K562 (cell line): ENCODE measurements at regions not wholly inside any gene's neighbourhood (a gene's known extent, or its start where the extent isn't known, plus 50 kb on each side); places are given as distances from the start of the nearest gene placed in this dataset.

Experiments used
- ATAC-seq: fragments of 200-7000 bp; cut with Tn5 transposase; 3 replicates; pipeline ENCODE4 v1.9.1; 2020; ENCODE audit warnings: moderate library complexity
- BruUV-seq: library from RNA; stranded (reverse); fragments of 400-500 nt; replicated peaks from 2 replicates; lab custom pipeline; 2021; lab: Mats Ljungman, UMichigan
- CTCF ChIA-PET: fragments of 300-600 bp; formaldehyde crosslinking; extraction: SDS; loops from one replicate; lab custom pipeline; 2021; ENCODE audit warnings: low intra/inter-chr PET ratio; lab: Yijun Ruan, JAX
- POLR2A ChIA-PET: fragments of 300-600, 350-650 bp; sonication (Branson Sonifier 250); formaldehyde crosslinking; extraction: SDS; loops from one replicate; lab custom pipeline; 2021; ENCODE audit warnings: antibody characterized with exemption, inconsistent platforms; lab: Yijun Ruan, JAX
- DNase-seq, 4 experiments: peaks; one replicate each; pipeline versions ENCODE4 v3.0.0 to v3.0.0-alpha.2; 2011 to 2018; ENCODE audit warnings: low spot score in 3 of 4, mixed read lengths in 3 of 4; ENCODE audit errors: extremely low read depth in 1 of 4
- FAIRE-seq: peaks from 2 replicates; lab custom pipeline; 2011; peaks lifted over from hg19 to GRCh38; lab: Jason Lieb, UNC
- H2AFZ ChIP-seq: 2 replicates; pipeline ENCODE4 v1.6.0; 2011; ENCODE audit warnings: low read depth, low read length, control low read depth, inconsistent platforms
- H3K27ac ChIP-seq: fragments of 200-600 bp; 3 replicates; pipeline ENCODE4 v1.8.0; 2011; ENCODE audit warnings: low read depth, mild to moderate bottlenecking, control low read depth, inconsistent platforms, low read length, moderate library complexity, mixed read lengths; ENCODE audit errors: extremely low read depth
- H3K27me3 ChIP-seq, 2 experiments: fragments of 300-600 bp in 1 of 2; 2 replicates in 1 of 2; 3 replicates in 1 of 2; pipeline versions ENCODE4 v1.6.0 to v1.8.0; 2011; ENCODE audit warnings: inconsistent platforms in 2 of 2, low read length in 2 of 2, mild to moderate bottlenecking in 1 of 2, mixed read lengths in 1 of 2, moderate library complexity in 1 of 2; ENCODE audit not compliant: control insufficient read depth in 2 of 2, insufficient read depth in 2 of 2
- H3K36me3 ChIP-seq: fragments of 300-600 bp; 3 replicates; pipeline ENCODE4 v1.8.0; 2011; ENCODE audit warnings: mild to moderate bottlenecking, low read length, inconsistent platforms; ENCODE audit not compliant: control insufficient read depth, insufficient read depth
- H3K4me1 ChIP-seq, 2 experiments: fragments of 200-600 bp in 1 of 2; replicated peaks in 1 of 2; 2 replicates in 1 of 2; 3 replicates in 1 of 2; pipeline versions ENCODE4 v1.5.1 to v1.8.0; 2011; ENCODE audit warnings: inconsistent platforms in 2 of 2, low read length in 2 of 2, mild to moderate bottlenecking in 1 of 2, mixed read lengths in 1 of 2, moderate library complexity in 1 of 2; ENCODE audit not compliant: control insufficient read depth in 2 of 2, insufficient read depth in 2 of 2
- H3K4me2 ChIP-seq: 2 replicates; pipeline ENCODE4 v1.6.1; 2011; ENCODE audit warnings: low read length, control low read depth, inconsistent platforms, mixed read lengths; ENCODE audit not compliant: insufficient read depth
- H3K4me3 ChIP-seq: fragments of 200-600 bp; sonication (generic), shearing (Covaris generic); 2 replicates; pipeline ENCODE4 v1.5.1; 2016; ENCODE audit warnings: control low read depth, inconsistent platforms
- H3K79me2 ChIP-seq: fragments of 200-600 bp; 3 replicates; pipeline ENCODE4 v1.8.0; 2011; ENCODE audit warnings: low read length, inconsistent platforms; ENCODE audit not compliant: control insufficient read depth, insufficient read depth
- H3K9ac ChIP-seq, 2 experiments: 2 replicates each; pipeline versions ENCODE4 v1.6.0 to v1.6.1; 2011; ENCODE audit warnings: low read depth in 2 of 2, low read length in 2 of 2, control low read depth in 1 of 2, inconsistent platforms in 1 of 2, mild to moderate bottlenecking in 1 of 2, mixed read lengths in 1 of 2; ENCODE audit not compliant: insufficient read depth in 1 of 2
- H3K9me1 ChIP-seq: one replicate; pipeline ENCODE4 v1.6.0; 2011; ENCODE audit warnings: inconsistent platforms, mild to moderate bottlenecking, low read length, moderate library complexity; ENCODE audit not compliant: control insufficient read depth, insufficient read depth
- H3K9me3 ChIP-seq: replicated peaks from 2 replicates; pipeline ENCODE4 v1.5.1; 2011; ENCODE audit warnings: low read depth, low read length, inconsistent platforms; ENCODE audit not compliant: control insufficient read depth, insufficient read depth
- H4K20me1 ChIP-seq: replicated peaks from 2 replicates; pipeline ENCODE4 v1.6.1; 2011; ENCODE audit warnings: low read length, inconsistent platforms, mixed read lengths; ENCODE audit not compliant: control insufficient read depth, insufficient read depth
- ESRRB ChIP-seq: fragments of 250-450 bp; sonication (Bioruptor Pico); IDR thresholded peaks from 2 replicates; pipeline ENCODE4 v1.5.0; 2020; ENCODE audit warnings: mild to moderate bottlenecking, moderate library complexity, borderline replicate concordance
- FOS ChIP-seq: IDR thresholded peaks from 3 replicates; pipeline ENCODE4 v1.6.1; 2011; ENCODE audit not compliant: insufficient read length; ENCODE audit errors: extremely low read depth
- HNRNPK ChIP-seq: fragments of 200-400 bp; formaldehyde crosslinking; IDR thresholded peaks from one replicate; pipeline ENCODE4 v1.6.1; 2018; ENCODE audit warnings: mild to moderate bottlenecking, low read depth, low read length; ENCODE audit not compliant: poor library complexity, severe bottlenecking
- SMAD3 ChIP-seq: fragments of 450-650 bp; formaldehyde crosslinking; conservative IDR thresholded peaks from 2 replicates; pipeline ENCODE4 v1.4.0; 2020; ENCODE audit warnings: mild to moderate bottlenecking
- WGBS: fragments of 100-300 bp; shearing (Covaris generic); methylation state at CpG from one replicate; pipeline ENCODE4 v1.1.6; 2016; ENCODE audit warnings: low coverage, mixed read lengths; ENCODE audit not compliant: insufficient coverage; ENCODE audit errors: missing lambda C conversion rate; 5-methylcytosine and 5-hydroxymethylcytosine counted together
- in situ Hi-C: fragments of 300-500 bp; cut with MboI; formaldehyde crosslinking; loops from 4 replicates; pipeline ENCODE4 v1.15.0; 2018; ENCODE audit warnings: inconsistent platforms, mixed read lengths
- intact Hi-C: fragments of 100-400 bp; cut with micrococcal nuclease; formaldehyde crosslinking; loops from 2 replicates; pipeline ENCODE4 v1.14.2; 2022
- TF ChIP-seq, protein P1 (sequence below), 2 experiments: fragments of 450-650 bp in 1 of 2; sonication (generic) in 1 of 2; formaldehyde crosslinking; conservative IDR thresholded peaks; 2 replicates each; pipeline versions ENCODE4 v1.4.0 to v1.8.1; 2020 to 2022; ENCODE audit warnings: mild to moderate bottlenecking in 1 of 2, missing genetic modification reagents in 1 of 2
- TF ChIP-seq, protein P2 (sequence below), 2 experiments: IDR thresholded peaks; 2 replicates each; pipeline ENCODE4 v1.6.1; 2011; ENCODE audit warnings: borderline replicate concordance in 1 of 2, control low read depth in 1 of 2, low read depth in 1 of 2, low read length in 1 of 2, mild to moderate bottlenecking in 1 of 2, mixed read lengths in 1 of 2, moderate library complexity in 1 of 2; ENCODE audit not compliant: insufficient read depth in 1 of 2, insufficient read length in 1 of 2, poor library complexity in 1 of 2, severe bottlenecking in 1 of 2; ENCODE audit errors: extremely low read depth in 1 of 2
- TF ChIP-seq, protein P3 (sequence below): fragments of 250-450 bp; sonication (Bioruptor Pico); IDR thresholded peaks from 2 replicates; pipeline ENCODE4 v1.5.0; 2022; ENCODE audit warnings: mild to moderate bottlenecking

DNA sequence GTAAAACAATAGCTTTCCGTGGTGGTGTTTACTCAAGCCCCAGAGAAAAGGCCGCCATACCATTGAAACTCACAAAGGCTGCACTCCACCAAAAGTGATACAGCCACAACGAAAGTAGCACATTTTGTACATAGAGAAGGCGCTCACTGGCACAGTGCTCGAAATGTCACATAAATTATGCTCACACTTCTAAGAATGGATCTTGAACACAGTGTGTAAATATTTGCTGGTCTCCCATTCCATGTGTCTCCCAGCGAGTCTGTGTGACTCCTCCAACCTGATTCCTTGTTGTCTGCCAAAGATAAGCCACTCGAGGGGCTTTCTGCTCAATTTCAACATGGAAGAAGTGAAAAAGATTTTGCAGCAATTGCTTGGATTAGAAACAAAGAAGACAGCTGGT, 234.0 kb upstream of the VCX3A start (continued):
- no peak for TF ChIP-seq FOS

GRCh38 chrX:6761251-6761650, 226.3 kb upstream of the VCX3A start:
- Histone ChIP-seq H2AFZ (no peak overlapping the region), H3K4me1 (no peaks in the 10 kb centered on the region), H3K79me2 (no peaks in the 10 kb centered on the region), H3K9me1 (no peaks in the 10 kb centered on the region), H4K20me1 (no peaks in the 10 kb centered on the region), H3K4me3 (no peak overlapping the region), H3K27me3 (no peaks in the 10 kb centered on the region), H3K27ac (no peak overlapping the region), H3K4me2 (no peak overlapping the region), H3K9ac (no peak overlapping the region), H3K36me3 (no peaks in the 10 kb centered on the region), H3K9me3 (no peaks in the 10 kb centered on the region)
- 0% methylated on average over 1 of the region's 1 CpG for WGBS
- in situ Hi-C loops (no loop called here), intact Hi-C loops (no loop called here)
- BruUV-seq: no TSS peak
- CTCF ChIA-PET: no interaction called here
- ATAC-seq: no peak
- no peak for FAIRE-seq
- DNase-seq: no peak
- POLR2A ChIA-PET: no interaction called here
- no peak for TF ChIP-seq SMAD3
- TF ChIP-seq, protein P1, sequence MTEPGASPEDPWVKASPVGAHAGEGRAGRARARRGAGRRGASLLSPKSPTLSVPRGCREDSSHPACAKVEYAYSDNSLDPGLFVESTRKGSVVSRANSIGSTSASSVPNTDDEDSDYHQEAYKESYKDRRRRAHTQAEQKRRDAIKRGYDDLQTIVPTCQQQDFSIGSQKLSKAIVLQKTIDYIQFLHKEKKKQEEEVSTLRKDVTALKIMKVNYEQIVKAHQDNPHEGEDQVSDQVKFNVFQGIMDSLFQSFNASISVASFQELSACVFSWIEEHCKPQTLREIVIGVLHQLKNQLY (CRISPR knock-in tag; conservative IDR thresholded peaks at IDR 0.05): no peak
- TF ChIP-seq, protein P2, sequence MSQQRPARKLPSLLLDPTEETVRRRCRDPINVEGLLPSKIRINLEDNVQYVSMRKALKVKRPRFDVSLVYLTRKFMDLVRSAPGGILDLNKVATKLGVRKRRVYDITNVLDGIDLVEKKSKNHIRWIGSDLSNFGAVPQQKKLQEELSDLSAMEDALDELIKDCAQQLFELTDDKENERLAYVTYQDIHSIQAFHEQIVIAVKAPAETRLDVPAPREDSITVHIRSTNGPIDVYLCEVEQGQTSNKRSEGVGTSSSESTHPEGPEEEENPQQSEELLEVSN (IDR thresholded peaks at IDR 0.05; ENCODE audit: borderline replicate concordance in 1 of 2, extremely low read depth in 1 of 2, insufficient read depth in 1 of 2, insufficient read length in 1 of 2, low read depth in 1 of 2, low read length in 1 of 2, poor library complexity in 1 of 2, severe bottlenecking in 1 of 2): no peak
- TF ChIP-seq HNRNPK: no peak
- TF ChIP-seq, protein P3, sequence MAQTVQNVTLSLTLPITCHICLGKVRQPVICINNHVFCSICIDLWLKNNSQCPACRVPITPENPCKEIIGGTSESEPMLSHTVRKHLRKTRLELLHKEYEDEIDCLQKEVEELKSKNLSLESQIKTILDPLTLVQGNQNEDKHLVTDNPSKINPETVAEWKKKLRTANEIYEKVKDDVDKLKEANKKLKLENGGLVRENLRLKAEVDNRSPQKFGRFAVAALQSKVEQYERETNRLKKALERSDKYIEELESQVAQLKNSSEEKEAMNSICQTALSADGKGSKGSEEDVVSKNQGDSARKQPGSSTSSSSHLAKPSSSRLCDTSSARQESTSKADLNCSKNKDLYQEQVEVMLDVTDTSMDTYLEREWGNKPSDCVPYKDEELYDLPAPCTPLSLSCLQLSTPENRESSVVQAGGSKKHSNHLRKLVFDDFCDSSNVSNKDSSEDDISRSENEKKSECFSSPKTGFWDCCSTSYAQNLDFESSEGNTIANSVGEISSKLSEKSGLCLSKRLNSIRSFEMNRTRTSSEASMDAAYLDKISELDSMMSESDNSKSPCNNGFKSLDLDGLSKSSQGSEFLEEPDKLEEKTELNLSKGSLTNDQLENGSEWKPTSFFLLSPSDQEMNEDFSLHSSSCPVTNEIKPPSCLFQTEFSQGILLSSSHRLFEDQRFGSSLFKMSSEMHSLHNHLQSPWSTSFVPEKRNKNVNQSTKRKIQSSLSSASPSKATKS (CRISPR knock-in tag): no peak
- TF ChIP-seq ESRRB (CRISPR knock-in tag): no peak
